ENCODE measurements at regions not wholly inside any gene's neighbourhood (a gene's known extent, or its start where the extent isn't known, plus 50 kb on each side); places are given as distances from the start of the nearest gene placed in this dataset.

DNA sequence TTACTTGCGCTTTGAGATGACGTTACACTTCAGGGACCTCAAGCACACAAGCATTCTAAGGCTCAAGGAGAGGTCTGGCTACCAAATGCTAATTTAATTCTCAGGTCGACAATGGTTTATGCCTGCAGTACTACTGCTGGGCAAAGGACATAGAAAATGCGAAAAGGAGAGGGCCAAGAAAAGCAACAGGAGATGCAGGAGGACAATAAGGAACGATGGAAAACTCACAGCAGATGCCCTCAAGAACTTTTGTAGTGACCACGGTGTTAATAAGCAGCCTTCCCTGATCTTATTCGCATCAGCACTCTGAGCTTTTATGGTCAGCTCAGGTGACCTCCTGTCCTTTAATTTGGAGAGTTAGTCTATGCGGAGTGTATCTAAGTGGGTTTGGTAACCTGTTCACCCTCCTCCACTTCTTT is 146.3 kb downstream of the GPR85 start:
- TF ChIP-seq CTCF (IDR thresholded peaks at IDR 0.05) = no peak
- no peak for TF ChIP-seq EP300 (IDR thresholded peaks at IDR 0.05)
- TF ChIP-seq POLR2A (IDR thresholded peaks at IDR 0.05) = no peak
